ENCODE measurements at regions not wholly inside any gene's neighbourhood (a gene's known extent, or its start where the extent isn't known, plus 50 kb on each side); places are given as distances from the start of the nearest gene placed in this dataset.

DNA sequence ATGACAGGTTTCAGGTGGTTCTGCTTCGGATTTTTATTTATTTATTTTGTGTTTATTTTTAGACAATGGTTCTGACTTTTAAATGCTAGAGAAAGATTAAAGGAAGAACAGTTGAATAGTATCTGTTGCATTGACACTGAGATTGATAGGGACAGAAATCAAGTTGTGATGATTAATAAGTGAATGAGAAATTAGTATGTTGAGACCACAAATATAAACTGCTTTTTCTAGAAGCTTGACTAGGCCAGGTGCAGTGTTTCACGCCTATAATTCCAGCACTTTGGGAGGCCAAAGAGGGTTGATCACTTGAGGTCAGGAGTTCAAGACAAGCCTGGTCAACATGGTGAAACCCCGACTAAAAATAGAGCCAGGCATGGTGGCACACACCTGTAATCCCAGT is 65.1 kb upstream of the TNRC6B start:
- H3K4me1 ChIP-seq (ENCODE audit: control insufficient read depth in 2 of 3, insufficient read depth in 2 of 3, low read depth in 1 of 3, low read length in 3 of 3): peaks cover 0 to 15% (median 13%) of the 10 kb centered on the region in 3 donors
- no peak overlapping the region for H3K9ac ChIP-seq (ENCODE audit: low read length in 3 of 3)
- no peak overlapping the region for H3K4me3 ChIP-seq (ENCODE audit: low read length in 3 of 3)
- H3K27ac ChIP-seq (ENCODE audit: low read depth in 2 of 2, low read length in 2 of 2): no peak overlapping the region
- TF ChIP-seq, protein P1, sequence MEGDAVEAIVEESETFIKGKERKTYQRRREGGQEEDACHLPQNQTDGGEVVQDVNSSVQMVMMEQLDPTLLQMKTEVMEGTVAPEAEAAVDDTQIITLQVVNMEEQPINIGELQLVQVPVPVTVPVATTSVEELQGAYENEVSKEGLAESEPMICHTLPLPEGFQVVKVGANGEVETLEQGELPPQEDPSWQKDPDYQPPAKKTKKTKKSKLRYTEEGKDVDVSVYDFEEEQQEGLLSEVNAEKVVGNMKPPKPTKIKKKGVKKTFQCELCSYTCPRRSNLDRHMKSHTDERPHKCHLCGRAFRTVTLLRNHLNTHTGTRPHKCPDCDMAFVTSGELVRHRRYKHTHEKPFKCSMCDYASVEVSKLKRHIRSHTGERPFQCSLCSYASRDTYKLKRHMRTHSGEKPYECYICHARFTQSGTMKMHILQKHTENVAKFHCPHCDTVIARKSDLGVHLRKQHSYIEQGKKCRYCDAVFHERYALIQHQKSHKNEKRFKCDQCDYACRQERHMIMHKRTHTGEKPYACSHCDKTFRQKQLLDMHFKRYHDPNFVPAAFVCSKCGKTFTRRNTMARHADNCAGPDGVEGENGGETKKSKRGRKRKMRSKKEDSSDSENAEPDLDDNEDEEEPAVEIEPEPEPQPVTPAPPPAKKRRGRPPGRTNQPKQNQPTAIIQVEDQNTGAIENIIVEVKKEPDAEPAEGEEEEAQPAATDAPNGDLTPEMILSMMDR (IDR thresholded peaks at IDR 0.05; ENCODE audit: borderline replicate concordance, extremely low read depth, insufficient read depth): no peak
- no peak for FAIRE-seq
- H3K36me3 ChIP-seq (ENCODE audit: control insufficient read depth in 2 of 3, insufficient read depth in 3 of 3, low read length in 3 of 3): no peaks in the 10 kb centered on the region
- DNase-seq: no peak
- intact Hi-C loops (cut with DNase I): no loop called here
- no peaks in the 10 kb centered on the region for H3K27me3 ChIP-seq (ENCODE audit: control insufficient read depth, insufficient read depth, low read length)
- H3K9me3 ChIP-seq (ENCODE audit: control insufficient read depth in 2 of 3, insufficient read depth in 1 of 3, low read length in 3 of 3): no peaks in the 10 kb centered on the region

DNA sequence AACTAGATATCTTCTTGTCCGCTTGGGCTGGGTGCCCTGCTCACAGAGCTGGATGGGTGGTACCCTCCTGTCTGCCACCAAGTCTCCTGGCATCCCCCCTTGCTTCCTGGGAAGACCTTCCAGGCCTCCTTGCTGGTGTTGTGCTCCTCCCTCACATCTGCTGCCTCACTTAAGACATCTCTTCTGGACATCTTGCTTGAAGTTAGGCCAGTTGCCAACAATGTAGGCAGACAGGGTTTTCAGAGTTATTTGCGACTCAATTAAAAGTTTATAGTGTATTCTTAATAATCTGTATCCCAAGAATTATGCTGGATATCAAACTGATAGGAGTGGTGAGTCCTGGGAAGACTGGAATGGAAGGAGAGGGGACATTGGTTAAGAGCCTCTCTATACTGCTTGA is 64.0 kb upstream of the TNRC6B start:
- TF ChIP-seq, protein P1 (IDR thresholded peaks at IDR 0.05; ENCODE audit: borderline replicate concordance, extremely low read depth, insufficient read depth): no peak
- Histone ChIP-seq H3K36me3 (ENCODE audit: control insufficient read depth in 2 of 3, insufficient read depth in 3 of 3, low read length in 3 of 3) (no peaks in the 10 kb centered on the region), H3K9me3 (ENCODE audit: control insufficient read depth in 2 of 3, insufficient read depth in 1 of 3, low read length in 3 of 3) (no peaks in the 10 kb centered on the region), H3K4me1 (ENCODE audit: control insufficient read depth in 2 of 3, insufficient read depth in 2 of 3, low read depth in 1 of 3, low read length in 3 of 3) (peaks cover 0 to 7% (median 7%) of the 10 kb centered on the region in 3 donors), H3K9ac (ENCODE audit: low read length in 3 of 3) (no peak overlapping the region), H3K4me3 (ENCODE audit: low read length in 3 of 3) (no peak overlapping the region), H3K27ac (ENCODE audit: low read depth in 2 of 2, low read length in 2 of 2) (no peak overlapping the region), H3K27me3 (ENCODE audit: control insufficient read depth, insufficient read depth, low read length) (no peaks in the 10 kb centered on the region)
- FAIRE-seq: no peak
- no peak for DNase-seq
- intact Hi-C loops (cut with DNase I): no loop called here

DNA sequence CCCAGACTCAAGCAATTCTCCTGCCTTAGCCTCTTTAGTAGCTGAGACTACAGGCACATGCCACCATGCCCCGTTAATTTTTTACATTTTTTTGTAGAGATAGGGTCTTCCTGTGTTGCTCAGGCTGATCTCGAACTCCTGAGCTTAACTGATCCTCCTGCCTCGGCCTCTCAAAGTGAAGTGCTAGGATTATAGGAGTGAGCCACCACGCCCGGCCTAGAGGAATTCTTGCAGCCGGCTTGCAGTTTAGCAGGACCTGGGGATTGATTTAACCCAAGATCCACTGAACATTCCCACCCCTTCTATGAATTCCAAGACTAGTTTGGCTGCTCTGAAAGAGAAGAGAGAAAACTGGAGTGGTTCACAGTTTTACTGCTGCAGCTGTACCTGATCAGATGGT is 63.3 kb upstream of the TNRC6B start:
- DNase-seq: no peak
- H3K27me3 ChIP-seq (ENCODE audit: control insufficient read depth, insufficient read depth, low read length): no peaks in the 10 kb centered on the region
- TF ChIP-seq, protein P1 (IDR thresholded peaks at IDR 0.05; ENCODE audit: borderline replicate concordance, extremely low read depth, insufficient read depth): no peak
- H3K27ac ChIP-seq (ENCODE audit: low read depth in 2 of 2, low read length in 2 of 2): no peak overlapping the region
- FAIRE-seq: no peak
- no peaks in the 10 kb centered on the region for H3K9me3 ChIP-seq (ENCODE audit: control insufficient read depth in 2 of 3, insufficient read depth in 1 of 3, low read length in 3 of 3)
- no peak overlapping the region for H3K4me3 ChIP-seq (ENCODE audit: low read length in 3 of 3)
- no peaks in the 10 kb centered on the region for H3K36me3 ChIP-seq (ENCODE audit: control insufficient read depth in 2 of 3, insufficient read depth in 3 of 3, low read length in 3 of 3)
- no peak overlapping the region for H3K9ac ChIP-seq (ENCODE audit: low read length in 3 of 3)
- H3K4me1 ChIP-seq (ENCODE audit: control insufficient read depth in 2 of 3, insufficient read depth in 2 of 3, low read depth in 1 of 3, low read length in 3 of 3): peaks cover 0 to 7% (median 7%) of the 10 kb centered on the region in 3 donors
- intact Hi-C loops (cut with DNase I): no loop called here
